ENCODE measurements at regions not wholly inside any gene's neighbourhood (a gene's known extent, or its start where the extent isn't known, plus 50 kb on each side); places are given as distances from the start of the nearest gene placed in this dataset.

- Mint-ChIP-seq H3K4me1 (ENCODE audit: low read depth) (no peaks in the 10 kb centered on the region), H3K27ac (ENCODE audit: unreplicated experiment) (no peak overlapping the region), H3K27me3 (ENCODE audit: low read depth) (peaks cover 5% of the 10 kb centered on the region), H3K9me3 (ENCODE audit: low read depth) (no peaks in the 10 kb centered on the region), H3K36me3 (ENCODE audit: low read depth) (no peaks in the 10 kb centered on the region), H3K4me3 (ENCODE audit: unreplicated experiment) (no peak overlapping the region)
- peak; percentile 87 for TF ChIP-seq CTCF (IDR thresholded peaks at IDR 0.05)
- DNase-seq (ENCODE audit: low spot score) = no peak
These were observed 61.6 kb upstream of the SLC38A11 start for GRCh38 chr2:165016772-165017411.

GRCh38 chr2:165015052-165015642 is 59.8 kb upstream of the SLC38A11 start:
- Mint-ChIP-seq H3K9me3 (ENCODE audit: low read depth) (no peaks in the 10 kb centered on the region), H3K4me3 (ENCODE audit: unreplicated experiment) (no peak overlapping the region), H3K27ac (ENCODE audit: unreplicated experiment) (no peak overlapping the region), H3K4me1 (ENCODE audit: low read depth) (no peaks in the 10 kb centered on the region), H3K36me3 (ENCODE audit: low read depth) (peaks cover 1% of the 10 kb centered on the region), H3K27me3 (ENCODE audit: low read depth) (peaks cover 11% of the 10 kb centered on the region)
- peak; percentile 97 for TF ChIP-seq CTCF (IDR thresholded peaks at IDR 0.05)
- no peak for DNase-seq (ENCODE audit: low spot score)

- DNase-seq (ENCODE audit: low spot score) = no peak
- H3K27ac Mint-ChIP-seq (ENCODE audit: unreplicated experiment) = no peak overlapping the region
- H3K27me3 Mint-ChIP-seq (ENCODE audit: low read depth) = peaks cover 11% of the 10 kb centered on the region
- TF ChIP-seq CTCF (IDR thresholded peaks at IDR 0.05) = no peak
- H3K36me3 Mint-ChIP-seq (ENCODE audit: low read depth) = peaks cover 1% of the 10 kb centered on the region
- no peaks in the 10 kb centered on the region for H3K9me3 Mint-ChIP-seq (ENCODE audit: low read depth)
- no peak overlapping the region for H3K4me3 Mint-ChIP-seq (ENCODE audit: unreplicated experiment)
- H3K4me1 Mint-ChIP-seq (ENCODE audit: low read depth) = no peaks in the 10 kb centered on the region
These were observed 58.8 kb upstream of the SLC38A11 start for GRCh38 chr2:165013944-165014619.

GRCh38 chr2:165011199-165011598 is 55.9 kb upstream of the SLC38A11 start:
- Mint-ChIP-seq H3K27ac (ENCODE audit: unreplicated experiment) (no peak overlapping the region), H3K4me3 (ENCODE audit: unreplicated experiment) (no peak overlapping the region), H3K4me1 (ENCODE audit: low read depth) (peaks cover 5% of the 10 kb centered on the region), H3K36me3 (ENCODE audit: low read depth) (peaks cover 2% of the 10 kb centered on the region), H3K9me3 (ENCODE audit: low read depth) (no peaks in the 10 kb centered on the region), H3K27me3 (ENCODE audit: low read depth) (peaks cover 12% of the 10 kb centered on the region)
- TF ChIP-seq CTCF (IDR thresholded peaks at IDR 0.05) = no peak
- no peak for DNase-seq (ENCODE audit: low spot score)

- Mint-ChIP-seq H3K27ac (ENCODE audit: unreplicated experiment) (no peak overlapping the region), H3K27me3 (ENCODE audit: low read depth) (peaks cover 14% of the 10 kb centered on the region), H3K36me3 (ENCODE audit: low read depth) (peaks cover 3% of the 10 kb centered on the region), H3K4me3 (ENCODE audit: unreplicated experiment) (no peak overlapping the region), H3K4me1 (ENCODE audit: low read depth) (peaks cover 5% of the 10 kb centered on the region), H3K9me3 (ENCODE audit: low read depth) (no peaks in the 10 kb centered on the region)
- TF ChIP-seq CTCF (IDR thresholded peaks at IDR 0.05) = no peak
- DNase-seq (ENCODE audit: low spot score) = no peak
These were observed 55.2 kb upstream of the SLC38A11 start for GRCh38 chr2:165010556-165010955.
